ENCODE measurements at regions not wholly inside any gene's neighbourhood (a gene's known extent, or its start where the extent isn't known, plus 50 kb on each side); places are given as distances from the start of the nearest gene placed in this dataset.
"Not testable (repeated sequence)": the region's sequence is repeated elsewhere in the genome, so short reads cannot be mapped to it uniquely, and the experiment has no call there.

GRCh38 chr2:224101820-224102630 lies 62.9 kb upstream of the SERPINE2 start:
- Histone ChIP-seq H3K27me3 (no peaks in the 10 kb centered on the region), H3K4me1 (no peaks in the 10 kb centered on the region), H3K27ac (no peak overlapping the region), H3K36me3 (no peaks in the 10 kb centered on the region), H3K4me3 (no peak overlapping the region), H3K9me3 (no peaks in the 10 kb centered on the region)
- intact Hi-C loops (cut with DNase I; ENCODE audit: low total_unique reads) (no loop called here), in situ Hi-C loops (cut with MboI; ENCODE audit: low pct_ligation_motif_present in 1 of 4, low pct_unique_long_range_greater_than_20kb in 1 of 4, low sequenced_read_pairs in 3 of 4) (no loop called here)
- no peak for DNase-seq
- TF ChIP-seq POLR2AphosphoS5 (IDR thresholded peaks at IDR 0.05) (no peak), CTCF (IDR thresholded peaks at IDR 0.05) (no peak), EP300 (IDR thresholded peaks at IDR 0.05; ENCODE audit: low read depth) (no peak), POLR2A (IDR thresholded peaks at IDR 0.05) (no peak)
- WGBS, 2 donors (ENCODE audit: low coverage in 1 of 2): 54 to 57% methylated on average over 3 to 4 of the region's 4 CpGs

GRCh38 chr2:224099861-224100643 lies 61.0 kb upstream of the SERPINE2 start:
- TF ChIP-seq POLR2AphosphoS5 (IDR thresholded peaks at IDR 0.05) (no peak), EP300 (IDR thresholded peaks at IDR 0.05; ENCODE audit: low read depth) (no peak), POLR2A (IDR thresholded peaks at IDR 0.05) (no peak)
- Histone ChIP-seq H3K27ac (no peak overlapping the region), H3K36me3 (no peaks in the 10 kb centered on the region), H3K9me3 (no peaks in the 10 kb centered on the region), H3K4me1 (no peaks in the 10 kb centered on the region), H3K4me3 (no peak overlapping the region), H3K27me3 (no peaks in the 10 kb centered on the region)
- intact Hi-C loops (cut with DNase I; ENCODE audit: low total_unique reads): no loop called here
- 66 to 80% methylated on average over 4 of the region's 4 CpGs for WGBS, 2 donors (ENCODE audit: low coverage in 1 of 2)
- in situ Hi-C loops (cut with MboI; ENCODE audit: low pct_ligation_motif_present in 1 of 4, low pct_unique_long_range_greater_than_20kb in 1 of 4, low sequenced_read_pairs in 3 of 4): no loop called here
- no peak for DNase-seq

- no peak for DNase-seq
- Histone ChIP-seq H3K36me3 (no peaks in the 10 kb centered on the region), H3K27me3 (no peaks in the 10 kb centered on the region), H3K4me1 (no peaks in the 10 kb centered on the region), H3K27ac (no peak overlapping the region), H3K4me3 (no peak overlapping the region), H3K9me3 (no peaks in the 10 kb centered on the region)
- intact Hi-C loops (cut with DNase I; ENCODE audit: low total_unique reads) (no loop called here), in situ Hi-C loops (cut with MboI; ENCODE audit: low pct_ligation_motif_present in 1 of 4, low pct_unique_long_range_greater_than_20kb in 1 of 4, low sequenced_read_pairs in 3 of 4) (no loop called here)
- no peak for TF ChIP-seq EP300 (IDR thresholded peaks at IDR 0.05; ENCODE audit: low read depth)
- no peak for TF ChIP-seq POLR2AphosphoS5 (IDR thresholded peaks at IDR 0.05)
- no peak for TF ChIP-seq POLR2A (IDR thresholded peaks at IDR 0.05)
- no peak for TF ChIP-seq CTCF (IDR thresholded peaks at IDR 0.05)
- 81 to 88% methylated on average over 15 to 16 of the region's 16 CpGs for WGBS, 2 donors (ENCODE audit: low coverage in 1 of 2)
These were observed 59.6 kb upstream of the SERPINE2 start for GRCh38 chr2:224098481-224099230.

GRCh38 chr2:224094413-224094812 lies 55.3 kb upstream of the SERPINE2 start:
- Histone ChIP-seq H3K27me3 (no peaks in the 10 kb centered on the region), H3K36me3 (no peaks in the 10 kb centered on the region), H3K27ac (no peak overlapping the region), H3K9me3 (no peaks in the 10 kb centered on the region), H3K4me3 (no peak overlapping the region), H3K4me1 (peaks cover 0 to 4% (median 0%) of the 10 kb centered on the region in 4 donors)
- intact Hi-C loops (cut with DNase I; ENCODE audit: low total_unique reads): no loop called here
- in situ Hi-C loops (cut with MboI; ENCODE audit: low pct_ligation_motif_present in 1 of 4, low pct_unique_long_range_greater_than_20kb in 1 of 4, low sequenced_read_pairs in 3 of 4): no loop called here
- DNase-seq: no peak
- WGBS, 2 donors (ENCODE audit: low coverage in 1 of 2): 86 to 88% methylated on average over 1 of the region's 1 CpG
- TF ChIP-seq POLR2A (IDR thresholded peaks at IDR 0.05): no peak
- no peak for TF ChIP-seq CTCF (IDR thresholded peaks at IDR 0.05)
- TF ChIP-seq EP300 (IDR thresholded peaks at IDR 0.05; ENCODE audit: low read depth): no peak
- no peak for TF ChIP-seq POLR2AphosphoS5 (IDR thresholded peaks at IDR 0.05)

- H3K4me3 ChIP-seq; H3K9me3 ChIP-seq; DNase-seq; H3K36me3 ChIP-seq; H3K4me1 ChIP-seq; H3K27ac ChIP-seq; intact Hi-C loops (cut with DNase I; ENCODE audit: low total_unique reads); H3K27me3 ChIP-seq; in situ Hi-C loops (cut with MboI; ENCODE audit: low pct_ligation_motif_present in 1 of 4, low pct_unique_long_range_greater_than_20kb in 1 of 4, low sequenced_read_pairs in 3 of 4): not testable (repeated sequence)
- 38 to 46% methylated on average over 5 of the region's 5 CpGs for WGBS, 2 donors (ENCODE audit: low coverage in 1 of 2)
These were observed 52.6 kb upstream of the SERPINE2 start for GRCh38 chr2:224091671-224092070.

- not testable (repeated sequence) for H3K4me3 ChIP-seq
These were observed 50.5 kb upstream of the SERPINE2 start for GRCh38 chr2:224089606-224090005.

More at GRCh38 chr2:224089606-224090005, 50.5 kb upstream of the SERPINE2 start:
- H3K27ac ChIP-seq; in situ Hi-C loops (cut with MboI; ENCODE audit: low pct_ligation_motif_present in 1 of 4, low pct_unique_long_range_greater_than_20kb in 1 of 4, low sequenced_read_pairs in 3 of 4); H3K4me1 ChIP-seq; H3K27me3 ChIP-seq; H3K36me3 ChIP-seq; H3K9me3 ChIP-seq; intact Hi-C loops (cut with DNase I; ENCODE audit: low total_unique reads); DNase-seq: not testable (repeated sequence)
- WGBS, 2 donors (ENCODE audit: low coverage in 1 of 2): 84 to 87% methylated on average over 6 of the region's 6 CpGs

Measured in transverse colon (tissue), 4 donors.